ENCODE measurements at regions not wholly inside any gene's neighbourhood (a gene's known extent, or its start where the extent isn't known, plus 50 kb on each side); places are given as distances from the start of the nearest gene placed in this dataset.

DNA sequence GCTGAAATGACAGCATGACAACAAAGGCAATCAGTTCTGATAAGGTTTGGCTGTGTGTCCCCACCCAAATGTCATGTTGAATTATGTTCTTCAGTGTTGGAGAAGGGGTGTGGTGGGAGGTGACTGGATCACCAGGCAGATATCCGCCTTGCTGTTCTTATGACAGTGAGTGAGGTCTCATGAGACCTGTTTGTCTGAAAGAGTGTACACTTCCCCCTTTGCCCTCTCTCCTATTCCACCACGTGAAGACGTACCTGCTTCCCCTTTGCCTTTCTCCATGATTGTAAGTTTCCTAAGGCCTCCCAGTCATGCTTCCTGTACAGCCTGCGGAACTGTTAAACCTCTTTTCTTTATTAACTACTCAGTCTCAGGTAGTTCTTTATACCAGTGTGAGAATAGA lies 553.0 kb downstream of the DCDC2C start:
- Mint-ChIP-seq H3K4me1 (no peaks in the 10 kb centered on the region), H3K9me3 (peaks cover 10% of the 10 kb centered on the region), H3K36me3 (ENCODE audit: low read depth) (no peaks in the 10 kb centered on the region), H3K4me3 (no peak overlapping the region), H3K27ac (no peak overlapping the region), H3K27me3 (no peaks in the 10 kb centered on the region)
- DNase-seq = no peak
- ATAC-seq = no peak

DNA sequence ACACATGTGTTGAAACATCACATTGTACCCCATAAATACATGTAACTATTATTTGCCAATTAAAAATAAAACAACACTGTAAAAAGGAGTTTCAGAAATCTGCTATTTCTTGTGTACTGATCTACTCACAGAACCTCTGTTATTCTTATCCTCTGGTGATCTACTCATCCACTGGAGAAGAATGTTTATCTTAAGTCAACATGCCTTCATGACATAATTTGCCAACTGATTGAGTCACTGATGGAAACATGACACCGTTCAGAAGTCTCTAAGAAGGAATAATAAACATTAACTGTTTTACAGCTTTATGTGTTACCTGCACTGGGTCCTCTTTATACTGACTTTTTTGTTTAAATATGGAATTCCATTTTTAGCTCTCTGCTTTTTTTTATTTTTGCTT lies 555.2 kb downstream of the DCDC2C start:
- Mint-ChIP-seq H3K4me1 (no peaks in the 10 kb centered on the region), H3K27ac (no peak overlapping the region), H3K9me3 (peaks cover 10% of the 10 kb centered on the region), H3K36me3 (ENCODE audit: low read depth) (no peaks in the 10 kb centered on the region), H3K27me3 (no peaks in the 10 kb centered on the region), H3K4me3 (no peak overlapping the region)
- ATAC-seq (no peak), DNase-seq (no peak)

DNA sequence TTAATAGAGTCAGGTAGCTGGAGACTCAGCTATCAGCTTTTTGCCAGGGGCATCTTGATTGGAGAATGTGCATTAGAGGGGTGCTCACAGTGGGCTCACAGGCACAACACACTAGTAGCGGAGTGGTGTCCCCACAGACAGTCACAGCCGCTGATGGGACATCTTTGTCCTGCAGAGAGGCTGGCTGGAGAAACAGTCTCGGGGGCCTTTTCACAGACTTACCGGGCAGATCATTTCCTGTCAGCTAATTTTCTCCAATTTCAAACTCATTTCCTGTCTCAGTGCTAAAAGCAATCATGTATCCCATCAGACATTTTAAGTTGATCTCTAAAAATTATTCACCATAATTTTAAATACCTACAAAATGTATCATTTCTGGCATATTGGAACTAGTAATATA lies 562.6 kb downstream of the DCDC2C start:
- Mint-ChIP-seq H3K36me3 (ENCODE audit: low read depth) (no peaks in the 10 kb centered on the region), H3K9me3 (no peaks in the 10 kb centered on the region), H3K27me3 (no peaks in the 10 kb centered on the region), H3K4me3 (no peak overlapping the region), H3K4me1 (no peaks in the 10 kb centered on the region), H3K27ac (no peak overlapping the region)
- ATAC-seq (no peak), DNase-seq (no peak)

DNA sequence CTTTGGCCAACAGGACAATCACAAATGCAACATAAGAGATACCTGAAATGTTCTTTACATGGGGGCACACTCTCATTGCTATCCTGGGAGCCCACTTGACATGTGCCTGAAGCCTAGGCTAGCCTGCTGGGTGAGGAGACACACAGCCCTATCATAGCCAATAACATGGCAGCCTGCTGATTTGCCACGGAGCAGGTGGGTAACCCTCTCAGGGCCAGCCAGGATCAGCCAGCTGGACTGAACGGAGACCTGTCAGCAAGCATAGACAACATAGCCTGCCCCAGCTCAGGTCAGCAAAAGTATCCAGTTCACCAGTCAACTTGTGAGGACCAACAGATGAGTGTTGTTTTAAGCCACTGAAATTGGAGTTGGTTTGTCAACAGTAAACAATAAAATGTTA lies 566.5 kb downstream of the DCDC2C start:
- no peaks in the 10 kb centered on the region for H3K27me3 Mint-ChIP-seq
- H3K4me3 Mint-ChIP-seq = no peak overlapping the region
- no peak for ATAC-seq
- no peak for DNase-seq
- H3K36me3 Mint-ChIP-seq (ENCODE audit: low read depth) = no peaks in the 10 kb centered on the region
- H3K27ac Mint-ChIP-seq = no peak overlapping the region
- H3K9me3 Mint-ChIP-seq = no peaks in the 10 kb centered on the region
- no peaks in the 10 kb centered on the region for H3K4me1 Mint-ChIP-seq

DNA sequence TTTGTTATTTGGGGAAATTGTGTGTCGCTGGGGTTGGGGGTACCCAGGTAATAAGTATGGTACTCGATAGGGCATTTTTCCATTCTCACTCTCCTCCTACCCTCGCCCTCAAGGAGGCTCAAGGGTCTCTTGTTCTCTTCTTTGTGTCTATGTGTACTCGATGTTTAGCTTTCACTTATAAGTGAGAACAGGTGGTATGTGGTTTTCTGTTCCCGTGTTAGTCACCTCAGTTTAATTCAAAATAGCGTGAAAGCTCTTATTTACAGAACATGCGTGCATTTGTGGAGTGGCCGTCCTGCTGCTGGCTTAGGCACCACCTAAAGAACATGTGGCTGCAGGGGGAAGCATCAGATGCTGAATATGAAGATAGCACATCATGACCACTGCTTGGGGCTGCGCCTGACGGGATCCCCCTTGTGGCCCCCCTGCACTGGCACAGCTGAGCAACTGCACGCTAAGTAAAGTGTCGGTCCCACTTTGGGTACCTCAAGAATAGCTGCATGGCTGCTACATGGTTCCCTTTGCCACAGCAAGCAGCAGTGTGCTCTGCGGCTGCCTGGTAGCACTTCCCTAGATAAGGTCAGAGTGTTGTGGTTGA lies 569.0 kb downstream of the DCDC2C start:
- no peaks in the 10 kb centered on the region for H3K4me1 Mint-ChIP-seq
- H3K9me3 Mint-ChIP-seq = peaks cover 3% of the 10 kb centered on the region
- H3K4me3 Mint-ChIP-seq = no peak overlapping the region
- no peak for ATAC-seq
- no peak overlapping the region for H3K27ac Mint-ChIP-seq
- no peaks in the 10 kb centered on the region for H3K36me3 Mint-ChIP-seq (ENCODE audit: low read depth)
- no peak for DNase-seq
- no peaks in the 10 kb centered on the region for H3K27me3 Mint-ChIP-seq

DNA sequence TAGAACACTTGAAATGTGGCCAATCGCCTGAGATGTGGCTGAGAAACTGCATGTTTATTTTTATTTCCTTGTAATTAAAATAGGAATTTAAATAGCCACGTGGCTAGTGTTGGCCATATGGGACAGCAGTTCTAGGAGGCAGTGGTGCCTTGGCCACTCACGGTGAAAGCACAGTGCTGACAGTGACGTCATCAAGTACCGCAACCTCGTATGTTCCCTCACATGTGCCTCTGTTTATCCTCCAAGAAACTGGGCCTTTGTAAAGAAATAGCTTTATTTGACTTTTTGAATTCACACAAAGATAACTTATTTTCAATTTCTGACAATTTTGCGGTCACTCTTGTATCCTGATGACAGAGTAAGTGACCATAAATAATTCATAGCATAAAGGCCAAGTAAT lies 575.0 kb downstream of the DCDC2C start:
- no peak overlapping the region for H3K27ac Mint-ChIP-seq
- ATAC-seq = no peak
- no peaks in the 10 kb centered on the region for H3K27me3 Mint-ChIP-seq
- no peaks in the 10 kb centered on the region for H3K36me3 Mint-ChIP-seq (ENCODE audit: low read depth)
- H3K9me3 Mint-ChIP-seq = peaks cover 7% of the 10 kb centered on the region
- no peaks in the 10 kb centered on the region for H3K4me1 Mint-ChIP-seq
- no peak for DNase-seq
- no peak overlapping the region for H3K4me3 Mint-ChIP-seq

DNA sequence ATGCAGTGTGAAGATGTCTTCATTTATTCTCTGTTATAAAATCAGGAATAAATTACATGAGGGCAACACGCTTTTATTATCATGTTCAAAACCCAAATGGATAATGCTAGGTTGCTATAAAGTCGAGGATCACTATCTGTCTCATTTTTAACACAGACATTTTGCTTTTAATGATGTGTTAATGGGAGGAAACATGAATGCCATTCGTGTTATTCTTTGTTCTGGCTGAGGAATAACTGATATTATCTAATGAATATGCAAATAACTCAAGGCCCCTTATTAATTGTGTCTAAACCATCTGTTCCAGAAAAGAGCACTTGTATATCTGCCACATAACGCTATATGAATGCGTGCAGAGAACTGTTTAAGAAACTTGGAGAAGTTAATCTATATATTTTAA lies 576.1 kb downstream of the DCDC2C start:
- Mint-ChIP-seq H3K4me3 (no peak overlapping the region), H3K4me1 (no peaks in the 10 kb centered on the region), H3K27me3 (no peaks in the 10 kb centered on the region), H3K9me3 (peaks cover 7% of the 10 kb centered on the region), H3K27ac (no peak overlapping the region), H3K36me3 (ENCODE audit: low read depth) (no peaks in the 10 kb centered on the region)
- DNase-seq (no peak), ATAC-seq (no peak)

DNA sequence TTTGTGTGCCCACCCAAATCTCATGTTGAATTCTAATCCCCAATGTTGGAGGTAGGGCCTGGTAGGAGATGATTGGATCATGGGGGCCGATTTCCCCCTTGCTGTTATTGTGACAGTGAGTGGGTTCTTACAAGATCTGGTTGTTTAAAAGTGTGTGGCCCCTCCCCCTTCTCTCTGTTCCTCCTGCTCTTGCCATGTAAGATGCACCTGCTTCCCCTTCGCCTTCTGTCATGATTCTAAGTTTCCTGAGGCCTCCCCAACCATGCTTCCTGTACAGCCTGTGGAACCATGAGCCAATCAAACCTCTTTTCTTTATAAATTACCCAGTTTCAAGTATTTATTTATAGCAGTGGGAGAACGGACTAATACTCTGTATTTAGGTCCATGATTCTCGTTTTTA lies 588.1 kb downstream of the DCDC2C start:
- DNase-seq = no peak
- Mint-ChIP-seq H3K27me3 (no peaks in the 10 kb centered on the region), H3K4me1 (peaks cover 3% of the 10 kb centered on the region), H3K9me3 (peaks cover 7% of the 10 kb centered on the region), H3K27ac (no peak overlapping the region), H3K4me3 (no peak overlapping the region), H3K36me3 (ENCODE audit: low read depth) (no peaks in the 10 kb centered on the region)
- no peak for ATAC-seq

DNA sequence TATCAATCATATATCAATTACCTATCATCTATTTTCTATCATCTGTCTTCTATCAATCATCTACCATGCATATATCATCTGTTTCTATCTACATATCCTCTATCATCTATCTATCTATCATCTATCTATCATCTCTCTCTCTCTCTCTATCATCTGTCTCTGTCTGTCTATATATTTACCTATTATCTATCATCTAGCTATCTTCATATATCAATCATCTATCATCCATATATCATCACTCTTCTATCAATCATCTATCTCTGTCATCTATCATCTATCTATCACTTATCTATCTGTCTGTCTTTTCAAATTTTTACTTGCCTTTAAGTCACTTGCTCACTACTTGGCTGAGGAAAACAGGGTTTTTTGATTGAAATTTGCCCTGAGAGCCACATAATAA lies 592.3 kb downstream of the DCDC2C start:
- Mint-ChIP-seq H3K36me3 (ENCODE audit: low read depth) (no peaks in the 10 kb centered on the region), H3K4me3 (no peak overlapping the region), H3K4me1 (peaks cover 4% of the 10 kb centered on the region), H3K27ac (no peak overlapping the region), H3K27me3 (no peaks in the 10 kb centered on the region), H3K9me3 (no peaks in the 10 kb centered on the region)
- DNase-seq (no peak), ATAC-seq (no peak)

DNA sequence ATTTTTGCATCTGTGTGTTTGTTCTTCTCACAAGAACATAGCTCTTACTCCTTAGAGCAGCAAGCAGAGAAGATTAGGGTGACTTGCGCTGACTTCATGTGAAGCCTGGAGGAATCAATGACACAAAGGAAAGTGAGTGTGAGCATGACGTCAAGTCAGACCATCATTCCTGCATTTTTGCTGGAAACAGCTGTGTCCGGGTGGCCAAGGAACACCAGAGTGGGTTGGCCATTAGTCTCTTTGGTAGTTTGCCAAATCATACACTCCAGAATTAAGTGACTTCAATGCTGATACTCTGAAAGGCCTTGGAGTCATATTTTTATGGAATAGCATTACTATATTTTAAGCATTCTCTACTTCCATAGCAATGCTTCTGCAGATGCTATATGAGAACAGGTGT lies 597.2 kb downstream of the DCDC2C start:
- Mint-ChIP-seq H3K9me3 (no peaks in the 10 kb centered on the region), H3K36me3 (ENCODE audit: low read depth) (no peaks in the 10 kb centered on the region)
- ATAC-seq = no peak

DNA sequence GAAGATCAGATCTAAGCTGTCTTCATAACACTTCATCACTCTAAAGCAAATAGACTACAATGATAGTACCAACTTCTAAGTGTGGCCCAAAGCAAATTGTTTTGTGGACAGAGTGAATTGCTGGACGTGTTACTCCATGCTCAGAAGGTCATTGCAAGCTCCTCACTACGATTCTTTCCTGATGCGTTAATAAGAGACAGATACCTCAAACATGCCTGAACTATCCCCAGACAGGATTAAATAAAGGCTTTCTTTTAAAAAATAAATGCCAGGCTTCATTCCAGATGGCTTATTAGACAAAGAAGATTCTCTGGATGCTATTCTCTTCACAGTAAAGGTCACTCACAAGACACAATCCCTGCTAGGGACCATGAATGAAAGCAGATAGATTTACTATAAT lies 621.2 kb downstream of the DCDC2C start:
- no peak for DNase-seq
- Mint-ChIP-seq H3K4me3 (no peak overlapping the region), H3K27me3 (no peaks in the 10 kb centered on the region), H3K4me1 (no peaks in the 10 kb centered on the region), H3K36me3 (ENCODE audit: low read depth) (no peaks in the 10 kb centered on the region), H3K27ac (no peak overlapping the region), H3K9me3 (no peaks in the 10 kb centered on the region)
- ATAC-seq = no peak

More for the DNA sequence above, 597.2 kb downstream of the DCDC2C start:
- Mint-ChIP-seq H3K27me3 (no peaks in the 10 kb centered on the region), H3K4me3 (no peak overlapping the region), H3K27ac (no peak overlapping the region), H3K4me1 (peaks cover 2% of the 10 kb centered on the region)
- no peak for DNase-seq

DNA sequence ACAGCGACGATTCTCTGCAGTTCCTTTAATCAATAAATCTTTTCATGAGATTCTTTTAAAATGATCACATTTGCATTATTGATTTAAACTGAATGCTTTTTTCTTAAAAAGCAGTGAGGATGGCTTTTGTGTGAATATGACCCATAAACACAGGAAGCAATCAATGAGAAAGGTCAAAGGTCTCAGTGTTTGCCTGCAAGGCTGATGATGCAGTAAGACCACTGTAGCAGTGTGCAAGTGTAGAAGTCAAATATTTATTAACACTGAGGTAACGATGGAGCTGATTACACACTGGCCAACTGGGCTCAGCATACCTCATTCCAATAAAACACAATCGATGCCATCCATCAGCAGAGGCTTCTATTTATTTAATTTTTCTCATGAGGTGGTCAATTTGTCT lies 633.5 kb downstream of the DCDC2C start:
- H3K4me1 Mint-ChIP-seq = no peaks in the 10 kb centered on the region
- no peaks in the 10 kb centered on the region for H3K27me3 Mint-ChIP-seq
- peaks cover 4% of the 10 kb centered on the region for H3K9me3 Mint-ChIP-seq
- no peak overlapping the region for H3K27ac Mint-ChIP-seq
- ATAC-seq (no peak), DNase-seq (no peak)
- H3K4me3 Mint-ChIP-seq = no peak overlapping the region
- no peaks in the 10 kb centered on the region for H3K36me3 Mint-ChIP-seq (ENCODE audit: low read depth)

DNA sequence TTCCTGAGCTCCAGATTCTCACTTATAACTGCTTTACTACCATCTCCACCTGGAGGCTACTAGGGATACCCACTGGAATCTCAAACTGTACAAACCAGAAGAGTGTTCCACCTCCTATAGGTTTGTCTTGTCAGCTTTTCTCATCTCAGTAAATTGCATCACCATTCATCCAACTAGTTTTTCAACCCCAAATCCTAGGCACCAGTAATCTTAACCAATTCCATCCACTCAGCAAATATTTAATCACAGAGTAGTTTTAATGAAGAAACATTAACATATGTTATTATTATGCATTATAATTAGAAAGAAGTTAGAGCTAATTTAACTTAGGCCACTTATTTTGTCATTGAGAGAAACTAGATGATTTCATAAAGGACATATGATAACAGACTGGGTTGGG lies 635.0 kb downstream of the DCDC2C start:
- ATAC-seq (no peak), DNase-seq (no peak)
- no peak overlapping the region for H3K4me3 Mint-ChIP-seq
- no peaks in the 10 kb centered on the region for H3K27me3 Mint-ChIP-seq
- H3K9me3 Mint-ChIP-seq = peaks cover 10% of the 10 kb centered on the region
- no peak overlapping the region for H3K27ac Mint-ChIP-seq
- H3K4me1 Mint-ChIP-seq = no peaks in the 10 kb centered on the region
- H3K36me3 Mint-ChIP-seq (ENCODE audit: low read depth) = no peaks in the 10 kb centered on the region

DNA sequence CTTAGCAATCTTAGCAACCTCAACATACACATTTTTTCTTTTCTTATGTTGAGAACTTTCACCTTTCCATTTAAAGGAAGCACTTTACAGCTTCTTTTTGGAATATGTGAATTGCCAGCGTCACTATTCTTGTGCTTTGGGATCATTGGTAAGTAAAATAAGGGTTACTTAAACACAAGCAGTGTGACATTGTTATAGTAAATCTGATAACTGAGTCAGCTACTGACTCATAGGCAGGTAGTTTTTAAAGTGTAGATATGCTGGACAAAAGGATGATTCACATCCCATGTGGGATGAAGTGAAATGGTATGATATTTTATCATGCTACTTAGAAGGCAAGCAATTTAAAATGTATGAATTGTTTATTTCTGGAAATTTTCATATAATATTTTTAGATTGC lies 637.2 kb downstream of the DCDC2C start:
- H3K9me3 Mint-ChIP-seq = peaks cover 7% of the 10 kb centered on the region
- no peaks in the 10 kb centered on the region for H3K27me3 Mint-ChIP-seq
- H3K4me1 Mint-ChIP-seq = no peaks in the 10 kb centered on the region
- H3K4me3 Mint-ChIP-seq = no peak overlapping the region
- DNase-seq (no peak), ATAC-seq (no peak)
- H3K27ac Mint-ChIP-seq = no peak overlapping the region
- H3K36me3 Mint-ChIP-seq (ENCODE audit: low read depth) = no peaks in the 10 kb centered on the region

DNA sequence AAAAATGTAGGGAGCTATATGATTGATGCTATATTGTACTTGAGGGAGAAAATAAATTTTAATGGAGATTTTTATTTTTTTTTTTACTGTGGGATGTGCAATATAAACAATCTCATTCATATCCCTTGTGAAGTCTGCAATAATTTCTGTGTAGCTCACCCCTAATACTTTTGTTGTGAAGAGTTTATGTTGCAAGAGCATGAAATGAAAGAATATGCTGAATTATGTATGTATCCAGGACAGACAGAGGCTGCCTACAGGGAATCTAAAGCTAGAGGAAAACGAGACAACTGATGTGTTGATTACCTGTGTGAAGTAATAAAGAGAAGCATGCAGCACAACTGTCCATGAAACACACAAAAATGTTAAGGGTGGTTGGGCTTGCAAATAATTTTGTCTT lies 643.3 kb downstream of the DCDC2C start:
- H3K27me3 Mint-ChIP-seq = no peaks in the 10 kb centered on the region
- no peaks in the 10 kb centered on the region for H3K36me3 Mint-ChIP-seq (ENCODE audit: low read depth)
- H3K27ac Mint-ChIP-seq = no peak overlapping the region
- no peaks in the 10 kb centered on the region for H3K4me1 Mint-ChIP-seq
- peaks cover 13% of the 10 kb centered on the region for H3K9me3 Mint-ChIP-seq
- ATAC-seq (no peak), DNase-seq (no peak)
- no peak overlapping the region for H3K4me3 Mint-ChIP-seq

DNA sequence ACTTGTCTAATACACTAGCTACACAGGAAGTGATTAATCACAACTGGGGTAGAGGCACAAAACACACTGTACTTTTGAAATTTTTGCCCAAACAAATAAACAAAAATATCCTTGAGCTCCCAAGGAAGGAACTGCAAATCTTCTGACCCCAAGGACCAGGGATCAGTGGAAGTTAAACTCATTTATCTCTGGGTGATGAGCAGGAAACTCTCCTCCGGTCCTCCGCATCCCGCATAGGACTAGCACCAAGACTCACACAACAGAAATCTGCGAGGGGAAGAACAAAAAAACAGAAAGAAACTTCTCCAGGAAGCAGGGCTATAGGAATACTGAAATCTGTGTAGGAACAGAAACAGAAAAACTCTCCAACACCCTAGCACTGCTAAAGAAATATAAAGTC lies 650.3 kb downstream of the DCDC2C start:
- Mint-ChIP-seq H3K4me3 (no peak overlapping the region), H3K9me3 (peaks cover 11% of the 10 kb centered on the region), H3K36me3 (ENCODE audit: low read depth) (no peaks in the 10 kb centered on the region), H3K27me3 (no peaks in the 10 kb centered on the region), H3K27ac (no peak overlapping the region), H3K4me1 (no peaks in the 10 kb centered on the region)
- DNase-seq = no peak
- no peak for ATAC-seq
